IgD-negative memory B cell (primary cell): ENCODE measurements at regions not wholly inside any gene's neighbourhood (a gene's known extent, or its start where the extent isn't known, plus 50 kb on each side); places are given as distances from the start of the nearest gene placed in this dataset.

Experiments
- H3K27ac Mint-ChIP-seq, 3 donors: one replicate each; pipeline ENCODE4 v1.8.0; 2020 to 2022; ENCODE audit warnings: mild to moderate bottlenecking in 3 of 3, mixed read lengths in 3 of 3, moderate library complexity in 1 of 3
- H3K27me3 Mint-ChIP-seq: one replicate; pipeline ENCODE4 v1.8.0; 2021; ENCODE audit warnings: mixed read lengths
- H3K36me3 Mint-ChIP-seq: one replicate; pipeline ENCODE4 v1.8.0; 2020; ENCODE audit warnings: mild to moderate bottlenecking, mixed read lengths
- H3K4me1 Mint-ChIP-seq, 3 donors: one replicate each; pipeline ENCODE4 v1.8.0; 2020 to 2022; ENCODE audit warnings: mixed read lengths in 3 of 3, mild to moderate bottlenecking in 1 of 3
- H3K4me3 Mint-ChIP-seq, 4 donors: one replicate each; pipeline ENCODE4 v1.8.0; 2020 to 2022; ENCODE audit warnings: mild to moderate bottlenecking in 4 of 4, mixed read lengths in 4 of 4, moderate library complexity in 3 of 4
- H3K9me3 Mint-ChIP-seq, 3 donors: one replicate each; pipeline ENCODE4 v1.8.0; 2020 to 2021; ENCODE audit warnings: mixed read lengths in 3 of 3, mild to moderate bottlenecking in 1 of 3

GRCh38 chr6:112568066-112568465 lies 220.9 kb downstream of the RFPL4B start:
- H3K9me3 Mint-ChIP-seq, result peaks cover 0 to 3% (median 0%) of the 10 kb centered on the region in 3 donors
- no peaks in the 10 kb centered on the region for H3K27me3 Mint-ChIP-seq
- H3K4me1 Mint-ChIP-seq, result no peaks in the 10 kb centered on the region
- H3K4me3 Mint-ChIP-seq, result no peak overlapping the region
- no peak overlapping the region for H3K27ac Mint-ChIP-seq
- H3K36me3 Mint-ChIP-seq, result no peaks in the 10 kb centered on the region

DNA sequence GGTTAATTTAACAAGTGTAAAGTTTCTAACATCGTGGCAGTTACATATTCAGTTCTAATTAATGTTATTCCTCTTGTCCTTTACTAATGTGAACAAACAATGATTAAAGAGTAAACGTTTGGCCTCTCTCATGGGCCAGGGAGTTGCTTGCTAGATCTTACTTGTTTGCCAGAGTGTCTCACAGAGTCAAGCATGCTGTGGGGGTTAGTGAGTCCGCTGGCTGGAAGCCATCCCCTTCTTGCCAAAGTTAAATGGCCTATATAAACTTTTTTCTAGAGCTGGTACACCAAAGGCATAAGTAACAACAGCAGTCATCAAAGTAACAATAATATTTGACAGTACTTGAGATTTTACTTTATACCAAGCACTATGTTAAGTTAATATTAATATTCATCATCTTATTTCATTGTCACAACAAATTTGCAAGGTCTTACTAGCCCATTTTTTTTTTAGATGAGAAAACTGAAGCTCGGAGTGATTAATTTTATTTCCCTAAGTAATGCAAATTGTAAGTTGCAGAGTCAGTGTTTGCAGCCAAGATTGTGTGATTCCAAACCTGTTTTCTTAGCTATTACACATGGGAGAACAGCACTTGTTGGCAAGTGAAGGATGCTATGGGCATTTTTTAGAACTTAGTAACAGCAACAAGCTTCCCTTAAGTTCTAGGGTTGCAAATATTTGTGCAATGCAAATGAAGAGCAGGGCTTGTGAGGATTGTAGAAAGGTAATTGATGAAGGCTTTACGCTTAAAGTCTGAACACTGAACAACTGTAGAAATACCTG lies 224.5 kb downstream of the RFPL4B start:
- Mint-ChIP-seq H3K27ac (no peak overlapping the region), H3K9me3 (peaks cover 0 to 4% (median 0%) of the 10 kb centered on the region in 3 donors), H3K4me1 (no peaks in the 10 kb centered on the region), H3K36me3 (no peaks in the 10 kb centered on the region), H3K4me3 (no peak overlapping the region), H3K27me3 (no peaks in the 10 kb centered on the region)

- Mint-ChIP-seq H3K4me1 (no peaks in the 10 kb centered on the region), H3K27ac (no peak overlapping the region), H3K36me3 (no peaks in the 10 kb centered on the region), H3K4me3 (no peak overlapping the region), H3K9me3 (peaks cover 0 to 4% (median 0%) of the 10 kb centered on the region in 3 donors), H3K27me3 (no peaks in the 10 kb centered on the region)
These were observed 227.1 kb downstream of the RFPL4B start for GRCh38 chr6:112574190-112574589.

- no peak overlapping the region for H3K4me3 Mint-ChIP-seq
- no peaks in the 10 kb centered on the region for H3K27me3 Mint-ChIP-seq
- peaks cover 0 to 4% (median 0%) of the 10 kb centered on the region in 3 donors for H3K9me3 Mint-ChIP-seq
- H3K4me1 Mint-ChIP-seq, result no peaks in the 10 kb centered on the region
- no peaks in the 10 kb centered on the region for H3K36me3 Mint-ChIP-seq
- peak overlapping the region in 1 of 3 donors; percentile 76 for H3K27ac Mint-ChIP-seq
These were observed 228.2 kb downstream of the RFPL4B start for GRCh38 chr6:112575309-112575834.

DNA sequence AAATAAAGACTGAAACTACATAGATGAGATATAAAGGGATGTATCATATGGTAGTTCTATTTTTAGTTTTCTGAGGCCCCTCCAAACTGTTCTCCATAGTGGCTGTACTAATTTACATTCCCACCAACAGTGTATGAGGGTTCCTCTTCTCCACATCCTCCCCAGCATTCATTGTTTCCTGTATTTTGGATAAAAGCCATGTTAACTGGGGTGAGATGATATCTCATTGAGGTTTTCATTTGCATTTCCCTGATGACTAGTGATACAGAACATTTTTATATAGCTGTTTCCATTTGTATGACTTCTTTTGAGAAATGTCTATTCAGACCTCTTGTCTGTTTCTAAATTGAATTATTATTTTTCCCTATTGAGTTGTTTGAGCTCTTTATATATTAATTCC lies 229.3 kb downstream of the RFPL4B start:
- no peaks in the 10 kb centered on the region for H3K36me3 Mint-ChIP-seq
- no peak overlapping the region for H3K27ac Mint-ChIP-seq
- H3K4me3 Mint-ChIP-seq, result no peak overlapping the region
- H3K27me3 Mint-ChIP-seq, result no peaks in the 10 kb centered on the region
- no peaks in the 10 kb centered on the region for H3K4me1 Mint-ChIP-seq
- H3K9me3 Mint-ChIP-seq, result peaks cover 0 to 4% (median 0%) of the 10 kb centered on the region in 3 donors

- Mint-ChIP-seq H3K36me3 (no peaks in the 10 kb centered on the region), H3K27ac (no peak overlapping the region), H3K4me3 (no peak overlapping the region), H3K4me1 (no peaks in the 10 kb centered on the region), H3K27me3 (no peaks in the 10 kb centered on the region), H3K9me3 (peaks cover 0 to 4% (median 0%) of the 10 kb centered on the region in 3 donors)
These were observed 232.5 kb downstream of the RFPL4B start for GRCh38 chr6:112579601-112580000.

DNA sequence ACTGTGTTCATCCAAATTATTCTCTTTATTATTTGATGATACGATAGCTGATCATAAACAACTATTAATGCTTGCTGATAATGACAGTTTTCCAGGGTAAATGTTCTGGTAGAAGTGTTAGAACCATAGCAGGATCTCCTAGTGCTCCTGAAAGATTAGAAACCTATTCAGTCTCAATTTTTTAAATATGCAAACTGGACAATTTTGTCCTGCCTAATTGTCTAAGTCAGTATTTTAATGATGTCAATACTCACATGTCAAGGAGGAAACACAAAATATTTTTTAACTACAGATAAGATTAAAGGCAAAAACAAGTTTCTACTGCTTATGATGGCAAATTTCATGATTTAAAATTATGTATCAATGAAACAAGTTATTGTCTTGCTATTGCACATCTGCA lies 233.9 kb downstream of the RFPL4B start:
- Mint-ChIP-seq H3K4me3 (no peak overlapping the region), H3K4me1 (no peaks in the 10 kb centered on the region), H3K27ac (no peak overlapping the region), H3K9me3 (peaks cover 0 to 3% (median 0%) of the 10 kb centered on the region in 3 donors), H3K36me3 (no peaks in the 10 kb centered on the region), H3K27me3 (no peaks in the 10 kb centered on the region)

DNA sequence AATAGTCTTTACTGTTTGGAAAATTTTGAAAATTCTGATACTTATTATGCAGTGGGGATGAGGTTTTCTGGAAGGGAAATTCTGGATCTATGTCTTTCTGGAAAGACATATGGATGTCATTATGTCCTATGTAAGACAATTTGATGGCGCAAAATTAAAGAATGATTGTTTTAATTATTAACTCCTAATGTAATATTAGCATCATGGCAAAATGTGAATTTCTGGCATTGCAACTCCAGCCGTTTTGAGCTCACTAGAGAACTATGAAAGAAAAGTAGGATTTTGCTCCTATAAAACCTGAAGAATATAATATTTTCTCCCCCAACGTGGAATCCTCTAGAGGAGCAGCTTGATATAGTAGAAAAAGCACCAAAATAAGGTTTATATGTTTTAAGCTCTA lies 243.2 kb downstream of the RFPL4B start:
- Mint-ChIP-seq H3K4me3 (no peak overlapping the region), H3K27ac (no peak overlapping the region), H3K36me3 (no peaks in the 10 kb centered on the region), H3K27me3 (no peaks in the 10 kb centered on the region), H3K4me1 (no peaks in the 10 kb centered on the region), H3K9me3 (peaks cover 0 to 9% (median 4%) of the 10 kb centered on the region in 3 donors)

DNA sequence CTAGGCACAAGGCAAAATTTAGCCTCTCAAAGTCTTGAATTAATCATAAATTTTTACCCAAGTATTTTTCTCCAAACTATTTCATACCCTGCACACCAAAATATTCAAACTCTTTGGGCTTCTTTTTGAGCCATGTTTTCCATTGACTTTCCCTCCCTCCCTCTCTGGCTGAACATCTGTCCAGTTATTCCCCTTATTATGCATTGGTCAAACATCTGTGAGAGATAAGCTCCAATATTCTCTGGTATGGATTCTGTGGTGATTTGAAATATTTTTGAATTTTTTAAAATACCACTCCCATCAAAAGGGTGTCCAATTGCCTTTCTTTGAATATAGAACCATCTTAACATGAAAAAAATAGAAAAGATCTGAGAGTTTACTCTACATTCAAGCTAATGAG lies 244.2 kb downstream of the RFPL4B start:
- H3K36me3 Mint-ChIP-seq, result no peaks in the 10 kb centered on the region
- H3K9me3 Mint-ChIP-seq, result peaks cover 0 to 9% (median 4%) of the 10 kb centered on the region in 3 donors
- H3K4me3 Mint-ChIP-seq, result no peak overlapping the region
- no peaks in the 10 kb centered on the region for H3K27me3 Mint-ChIP-seq
- no peak overlapping the region for H3K27ac Mint-ChIP-seq
- no peaks in the 10 kb centered on the region for H3K4me1 Mint-ChIP-seq

DNA sequence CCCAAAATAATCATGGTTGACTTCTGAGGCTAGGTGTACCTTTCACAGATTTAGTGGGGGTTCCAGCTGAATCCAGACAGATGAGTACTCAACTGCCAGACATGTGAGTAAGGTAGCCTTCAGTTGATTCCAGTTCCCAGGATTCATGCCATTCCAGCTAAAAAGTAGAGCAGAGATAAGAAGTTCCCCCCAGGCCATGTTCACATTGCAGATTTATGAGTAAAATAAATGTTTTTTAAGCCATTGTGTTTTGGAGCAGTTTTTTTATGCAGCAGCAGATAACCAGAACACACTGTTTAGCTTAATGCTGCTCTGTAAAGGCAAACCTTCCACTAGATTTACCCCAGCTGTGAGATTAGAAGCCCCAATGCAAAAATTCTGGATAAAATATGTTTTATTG lies 245.0 kb downstream of the RFPL4B start:
- H3K36me3 Mint-ChIP-seq, result no peaks in the 10 kb centered on the region
- no peak overlapping the region for H3K27ac Mint-ChIP-seq
- H3K4me1 Mint-ChIP-seq, result no peaks in the 10 kb centered on the region
- no peaks in the 10 kb centered on the region for H3K27me3 Mint-ChIP-seq
- H3K4me3 Mint-ChIP-seq, result no peak overlapping the region
- peaks cover 0 to 9% (median 5%) of the 10 kb centered on the region in 3 donors for H3K9me3 Mint-ChIP-seq

DNA sequence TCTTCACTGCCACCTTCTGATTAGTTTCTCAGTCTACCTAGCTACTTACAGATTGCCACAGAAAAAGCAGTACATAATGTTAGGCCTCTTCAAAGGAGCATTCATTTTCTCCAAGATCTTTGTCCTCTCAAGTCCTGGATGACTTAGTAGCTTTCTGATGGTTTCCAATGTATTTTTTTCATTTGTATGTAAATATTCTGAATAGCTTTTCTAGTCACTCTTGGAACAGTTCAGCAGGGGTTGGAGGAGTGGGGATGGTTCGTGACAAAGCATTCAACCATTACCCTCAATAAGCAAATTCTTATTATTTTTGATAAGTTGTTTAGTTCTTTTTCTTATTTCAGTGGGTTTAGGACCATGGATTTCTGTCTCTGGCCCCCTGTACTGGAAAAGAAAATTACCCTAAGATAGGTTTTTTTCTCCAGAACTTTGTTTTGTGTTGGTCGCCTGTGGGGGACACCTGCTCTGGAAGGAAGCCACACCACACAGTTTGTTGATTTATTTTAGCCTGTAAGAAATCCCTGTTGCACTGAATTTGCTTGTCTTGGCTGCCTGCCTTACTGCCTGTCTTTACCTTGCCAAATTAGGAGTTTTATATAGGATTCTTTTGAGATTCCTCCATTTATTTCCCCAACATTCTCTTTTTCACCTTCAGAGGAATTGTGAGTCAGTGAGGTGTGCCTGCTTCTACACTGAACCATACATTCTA lies 247.9 kb downstream of the RFPL4B start:
- H3K27me3 Mint-ChIP-seq, result peaks cover 1% of the 10 kb centered on the region
- no peak overlapping the region for H3K27ac Mint-ChIP-seq
- no peaks in the 10 kb centered on the region for H3K4me1 Mint-ChIP-seq
- no peak overlapping the region for H3K4me3 Mint-ChIP-seq
- H3K36me3 Mint-ChIP-seq, result no peaks in the 10 kb centered on the region
- peaks cover 2 to 9% (median 7%) of the 10 kb centered on the region in 3 donors for H3K9me3 Mint-ChIP-seq

DNA sequence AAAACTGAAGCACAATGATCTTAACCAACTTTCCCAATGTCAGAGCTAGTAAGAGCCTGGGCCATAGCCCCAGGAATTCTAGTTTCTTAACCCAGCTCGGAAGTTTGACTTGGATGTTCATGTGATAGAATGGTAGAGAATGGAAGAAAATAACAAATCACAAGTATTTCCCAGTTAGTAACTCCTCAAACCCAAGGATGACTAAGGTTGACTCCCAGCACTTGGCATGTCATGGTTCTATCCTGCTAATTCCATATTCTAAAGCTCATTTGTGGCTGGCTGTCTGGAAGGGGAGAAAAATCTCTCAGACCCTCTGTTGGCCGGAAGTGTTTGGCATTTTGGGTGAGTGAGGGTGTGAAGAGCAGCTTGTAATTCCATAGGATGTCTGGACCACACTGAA lies 248.7 kb downstream of the RFPL4B start:
- no peak overlapping the region for H3K4me3 Mint-ChIP-seq
- H3K27me3 Mint-ChIP-seq, result peaks cover 1% of the 10 kb centered on the region
- no peak overlapping the region for H3K27ac Mint-ChIP-seq
- no peaks in the 10 kb centered on the region for H3K36me3 Mint-ChIP-seq
- peaks cover 2 to 12% (median 9%) of the 10 kb centered on the region in 3 donors for H3K9me3 Mint-ChIP-seq
- no peaks in the 10 kb centered on the region for H3K4me1 Mint-ChIP-seq

DNA sequence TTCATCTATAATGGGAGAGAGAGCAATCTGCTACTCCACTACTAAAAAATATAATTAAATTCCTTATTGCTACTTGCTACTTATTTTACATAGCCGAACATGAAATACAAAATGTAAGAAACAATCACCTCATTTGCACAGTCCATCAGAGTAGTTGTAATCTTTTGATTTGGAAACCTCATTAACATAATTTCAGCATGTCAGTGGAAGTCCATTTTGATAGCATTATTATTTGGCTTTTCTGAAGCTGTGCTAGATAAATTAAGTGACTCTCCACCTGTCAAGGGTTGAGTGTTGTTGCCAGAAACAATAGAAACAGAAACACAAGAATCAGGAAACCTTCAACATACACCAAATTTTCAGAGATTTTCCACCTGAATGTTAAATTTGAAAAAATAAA lies 250.0 kb downstream of the RFPL4B start:
- H3K4me1 Mint-ChIP-seq, result no peaks in the 10 kb centered on the region
- no peaks in the 10 kb centered on the region for H3K36me3 Mint-ChIP-seq
- H3K4me3 Mint-ChIP-seq, result no peak overlapping the region
- peaks cover 1% of the 10 kb centered on the region for H3K27me3 Mint-ChIP-seq
- H3K9me3 Mint-ChIP-seq, result peaks cover 2 to 12% (median 9%) of the 10 kb centered on the region in 3 donors
- H3K27ac Mint-ChIP-seq, result no peak overlapping the region

DNA sequence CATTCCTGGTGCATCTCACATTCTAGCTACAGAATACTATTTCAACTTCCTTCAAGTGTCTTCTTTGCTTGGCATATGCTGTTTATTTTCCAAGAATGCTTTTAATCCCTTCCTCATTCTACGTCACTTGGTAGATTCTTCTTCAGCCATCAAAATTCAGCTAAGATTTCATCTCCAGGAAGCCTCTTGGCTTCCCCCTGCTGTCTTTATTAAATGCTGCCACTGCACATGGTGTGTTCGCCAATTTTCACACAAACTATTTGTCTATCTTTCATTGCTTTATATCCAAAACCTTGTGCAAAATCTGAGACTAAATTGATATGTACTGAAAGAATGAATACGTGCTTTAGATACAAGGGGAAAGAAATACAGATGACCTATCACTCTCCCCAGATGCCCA lies 253.0 kb downstream of the RFPL4B start:
- Mint-ChIP-seq H3K9me3 (peaks cover 0 to 10% (median 2%) of the 10 kb centered on the region in 3 donors), H3K4me1 (no peaks in the 10 kb centered on the region), H3K27me3 (peaks cover 1% of the 10 kb centered on the region), H3K4me3 (no peak overlapping the region), H3K36me3 (no peaks in the 10 kb centered on the region), H3K27ac (no peak overlapping the region)

GRCh38 chr6:112603726-112604125 lies 256.6 kb downstream of the RFPL4B start:
- H3K9me3 Mint-ChIP-seq, result peaks cover 4 to 15% (median 10%) of the 10 kb centered on the region in 3 donors
- H3K27ac Mint-ChIP-seq, result no peak overlapping the region
- H3K36me3 Mint-ChIP-seq, result no peaks in the 10 kb centered on the region
- no peaks in the 10 kb centered on the region for H3K4me1 Mint-ChIP-seq
- H3K27me3 Mint-ChIP-seq, result no peaks in the 10 kb centered on the region
- no peak overlapping the region for H3K4me3 Mint-ChIP-seq
